ENCODE measurements at regions not wholly inside any gene's neighbourhood (a gene's known extent, or its start where the extent isn't known, plus 50 kb on each side); places are given as distances from the start of the nearest gene placed in this dataset.

DNA sequence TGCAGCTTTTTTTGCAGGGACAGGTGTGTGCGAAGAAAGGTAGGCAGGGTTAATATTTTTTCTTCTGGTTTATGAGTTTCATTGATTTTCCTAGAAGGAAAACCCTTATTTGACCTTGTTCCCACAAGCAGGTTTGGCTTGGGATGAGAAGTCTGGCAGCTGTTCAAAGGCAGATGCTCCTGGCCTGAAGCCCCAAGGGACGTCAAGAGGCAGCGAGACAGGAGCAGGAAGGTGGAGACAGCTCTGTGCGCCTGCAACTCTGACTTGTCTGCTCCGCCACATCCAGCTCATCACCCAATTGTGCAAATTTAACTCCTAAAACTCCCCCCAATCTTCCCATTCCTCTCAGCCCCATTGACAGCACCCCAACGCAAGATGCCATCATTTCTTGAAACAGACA is 136.8 kb upstream of the XYLT1 start:
- TF ChIP-seq POLR2A (IDR thresholded peaks at IDR 0.05) = no peak
- TF ChIP-seq, protein P1, sequence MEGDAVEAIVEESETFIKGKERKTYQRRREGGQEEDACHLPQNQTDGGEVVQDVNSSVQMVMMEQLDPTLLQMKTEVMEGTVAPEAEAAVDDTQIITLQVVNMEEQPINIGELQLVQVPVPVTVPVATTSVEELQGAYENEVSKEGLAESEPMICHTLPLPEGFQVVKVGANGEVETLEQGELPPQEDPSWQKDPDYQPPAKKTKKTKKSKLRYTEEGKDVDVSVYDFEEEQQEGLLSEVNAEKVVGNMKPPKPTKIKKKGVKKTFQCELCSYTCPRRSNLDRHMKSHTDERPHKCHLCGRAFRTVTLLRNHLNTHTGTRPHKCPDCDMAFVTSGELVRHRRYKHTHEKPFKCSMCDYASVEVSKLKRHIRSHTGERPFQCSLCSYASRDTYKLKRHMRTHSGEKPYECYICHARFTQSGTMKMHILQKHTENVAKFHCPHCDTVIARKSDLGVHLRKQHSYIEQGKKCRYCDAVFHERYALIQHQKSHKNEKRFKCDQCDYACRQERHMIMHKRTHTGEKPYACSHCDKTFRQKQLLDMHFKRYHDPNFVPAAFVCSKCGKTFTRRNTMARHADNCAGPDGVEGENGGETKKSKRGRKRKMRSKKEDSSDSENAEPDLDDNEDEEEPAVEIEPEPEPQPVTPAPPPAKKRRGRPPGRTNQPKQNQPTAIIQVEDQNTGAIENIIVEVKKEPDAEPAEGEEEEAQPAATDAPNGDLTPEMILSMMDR (IDR thresholded peaks at IDR 0.05) = no peak
